SK-N-SH (cell line): ENCODE measurements at regions not wholly inside any gene's neighbourhood (a gene's known extent, or its start where the extent isn't known, plus 50 kb on each side); places are given as distances from the start of the nearest gene placed in this dataset.
A peak's percentile ranks its signal among the peaks of the same experiment; 100 is the strongest.
"Not testable (repeated sequence)": the region's sequence is repeated elsewhere in the genome, so short reads cannot be mapped to it uniquely, and the experiment has no call there.

Source experiments
- CTCF ChIA-PET: fragments of 300-600, 350-600 bp; formaldehyde crosslinking; extraction: SDS; loops from one replicate; lab custom pipeline; 2021; lab: Yijun Ruan, JAX
- POLR2A ChIA-PET: fragments of 350-600 bp; sonication (Branson Sonifier 250); formaldehyde crosslinking; extraction: SDS; loops from one replicate; lab custom pipeline; 2020; ENCODE audit warnings: antibody characterized with exemption, inconsistent platforms; lab: Yijun Ruan, JAX
- DNase-seq: peaks from one replicate; pipeline ENCODE4 v3.0.0; 2012
- H2AFZ ChIP-seq: fragments of 200-600 bp; sonication (generic); 2 replicates; pipeline ENCODE4 v1.8.1; 2016; ENCODE audit warnings: antibody characterized with exemption, mild to moderate bottlenecking, low read depth
- H3F3A ChIP-seq: fragments of 200-600 bp; sonication (generic); replicated peaks from 2 replicates; pipeline ENCODE3; 2016; ENCODE audit warnings: antibody characterized with exemption, mild to moderate bottlenecking; ENCODE audit not compliant: insufficient read depth
- H3K27ac ChIP-seq, 2 experiments: fragments of 200-500 bp in 1 of 2; fragments of 200-600 bp in 1 of 2; sonication (Bioruptor generic) in 1 of 2; sonication (generic), shearing (Covaris generic) in 1 of 2; 2 replicates each; pipeline versions ENCODE4 v1.5.1 to v1.6.1; 2014 to 2016; ENCODE audit warnings: low read depth in 2 of 2, inconsistent platforms in 1 of 2, low read length in 1 of 2, mild to moderate bottlenecking in 1 of 2, mixed read lengths in 1 of 2
- H3K27me3 ChIP-seq: fragments of 200-600 bp; sonication (generic), shearing (Covaris generic); 2 replicates; pipeline ENCODE4 v1.6.1; 2016; ENCODE audit warnings: mixed run types; ENCODE audit not compliant: insufficient read depth
- H3K36me3 ChIP-seq, 2 experiments: fragments of 200-500 bp in 1 of 2; fragments of 200-600 bp in 1 of 2; sonication (Bioruptor generic) in 1 of 2; sonication (generic) in 1 of 2; replicated peaks in 1 of 2; 2 replicates each; pipeline versions ENCODE3 to v1.5.1; 2014 to 2016; ENCODE audit warnings: low read length in 1 of 2, mild to moderate bottlenecking in 1 of 2; ENCODE audit not compliant: insufficient read depth in 2 of 2, control insufficient read depth in 1 of 2
- H3K4me1 ChIP-seq, 2 experiments: fragments of 200-500 bp in 1 of 2; fragments of 200-600 bp in 1 of 2; sonication (Bioruptor generic) in 1 of 2; sonication (generic), shearing (Covaris generic) in 1 of 2; 2 replicates each; pipeline versions ENCODE4 v1.5.1 to v1.6.1; 2014 to 2016; ENCODE audit warnings: low read depth in 1 of 2, low read length in 1 of 2, mixed run types in 1 of 2; ENCODE audit not compliant: insufficient read depth in 2 of 2, control insufficient read depth in 1 of 2
- H3K4me2 ChIP-seq: fragments of 200-600 bp; sonication (generic), shearing (Covaris generic); 2 replicates; pipeline ENCODE4 v1.6.1; 2017; ENCODE audit warnings: mixed run types
- H3K4me3 ChIP-seq, 2 experiments: fragments of 200-500 bp in 1 of 2; fragments of 200-600 bp in 1 of 2; sonication (Bioruptor generic) in 1 of 2; sonication (generic), shearing (Covaris generic) in 1 of 2; 2 replicates each; pipeline versions ENCODE4 v1.5.1 to v1.8.1; 2014 to 2016; ENCODE audit warnings: low read depth in 2 of 2, inconsistent platforms in 1 of 2, low read length in 1 of 2, mild to moderate bottlenecking in 1 of 2, mixed read lengths in 1 of 2, moderate library complexity in 1 of 2
- H3K79me2 ChIP-seq: fragments of 200-600 bp; sonication (generic); 2 replicates; pipeline ENCODE4 v1.8.1; 2017; ENCODE audit warnings: mild to moderate bottlenecking; ENCODE audit not compliant: insufficient read depth
- H3K9ac ChIP-seq: fragments of 200-600 bp; sonication (generic); 2 replicates; pipeline ENCODE4 v1.6.1; 2017; ENCODE audit warnings: mixed run types
- H3K9me2 ChIP-seq: fragments of 200-600 bp; sonication (generic); 2 replicates; pipeline ENCODE4 v1.6.1; 2017; ENCODE audit warnings: mixed run types
- H3K9me3 ChIP-seq: fragments of 200-600 bp; sonication (generic); 2 replicates; pipeline ENCODE4 v1.6.1; 2017; ENCODE audit warnings: mixed run types, mild to moderate bottlenecking, moderate library complexity
- H4K20me1 ChIP-seq: fragments of 200-600 bp; sonication (generic); 2 replicates; pipeline ENCODE4 v1.6.1; 2017; ENCODE audit warnings: mild to moderate bottlenecking, mixed run types; ENCODE audit not compliant: insufficient read depth
- CHD2 ChIP-seq: fragments of 150-350 bp; IDR thresholded peaks from 2 replicates; pipeline ENCODE4 v1.6.1; 2018; ENCODE audit warnings: low read length; ENCODE audit not compliant: partially characterized antibody
- CTCF ChIP-seq: fragments of 200-600 bp; sonication (generic); IDR thresholded peaks from 2 replicates; pipeline ENCODE4 v1.6.1; 2017; ENCODE audit warnings: antibody characterized with exemption, mild to moderate bottlenecking, moderate library complexity
- ELF1 ChIP-seq: IDR thresholded peaks from 2 replicates; pipeline ENCODE4 v1.4.0; 2012
- FOXJ3 ChIP-seq: sonication (generic); formaldehyde crosslinking; IDR thresholded peaks from 2 replicates; pipeline ENCODE4 v1.5.1; 2020; ENCODE audit warnings: mild to moderate bottlenecking, missing genetic modification reagents
- GATA2 ChIP-seq: sonication (generic); formaldehyde crosslinking; IDR thresholded peaks from 2 replicates; pipeline ENCODE4 v1.5.0; 2020; ENCODE audit warnings: mild to moderate bottlenecking, missing genetic modification reagents
- NRF1 ChIP-seq: IDR thresholded peaks from 2 replicates; pipeline ENCODE4 v1.6.1; 2012; ENCODE audit warnings: low read depth, mild to moderate bottlenecking, low read length
- RAD21 ChIP-seq: IDR thresholded peaks from 2 replicates; pipeline ENCODE4 v1.6.1; 2012; ENCODE audit warnings: mild to moderate bottlenecking, low read length
- SMC3 ChIP-seq: IDR thresholded peaks from 2 replicates; pipeline ENCODE4 v1.6.1; 2012; ENCODE audit warnings: low read depth, low read length, improper control_type of control experiment
- ZBTB33 ChIP-seq: IDR thresholded peaks from 2 replicates; pipeline ENCODE4 v1.4.0; 2012; ENCODE audit warnings: low read depth, borderline replicate concordance
- WGBS: methylation state at CpG from one replicate; pipeline ENCODE4 v1.1.6; 2017; ENCODE audit warnings: low lambda C conversion rate; 5-methylcytosine and 5-hydroxymethylcytosine counted together

- Histone ChIP-seq H2AFZ (no peak overlapping the region), H3K27ac (no peak overlapping the region), H3K4me1 (no peaks in the 10 kb centered on the region), H3K4me2 (no peak overlapping the region), H3K9ac (no peak overlapping the region), H4K20me1 (no peaks in the 10 kb centered on the region), H3K79me2 (no peaks in the 10 kb centered on the region), H3K4me3 (no peak overlapping the region), H3K27me3 (no peaks in the 10 kb centered on the region), H3K9me2 (no peaks in the 10 kb centered on the region), H3F3A (no peaks in the 10 kb centered on the region), H3K9me3 (no peaks in the 10 kb centered on the region), H3K36me3 (no peaks in the 10 kb centered on the region)
- 39% methylated on average over 6 of the region's 6 CpGs for WGBS
- TF ChIP-seq CHD2 (no peak), RAD21 (no peak), GATA2 (CRISPR knock-in tag) (no peak), ZBTB33 (no peak), SMC3 (no peak), CTCF (peak; percentile 20; the same call in 1 of the 2 replicates)
- ChIA-PET POLR2A (no interaction called here), CTCF (no interaction called here)
- DNase-seq: no peak
Observed at GRCh38 chr2:53028746-53029423, 738.7 kb upstream of the CHAC2 start.

GRCh38 chr2:53028225-53028624 is 739.4 kb upstream of the CHAC2 start:
- Histone ChIP-seq H3K9ac (no peak overlapping the region), H3K9me2 (no peaks in the 10 kb centered on the region), H3K9me3 (no peaks in the 10 kb centered on the region), H3K27me3 (no peaks in the 10 kb centered on the region), H4K20me1 (no peaks in the 10 kb centered on the region), H3K4me3 (no peak overlapping the region), H3K4me2 (no peak overlapping the region), H3K36me3 (no peaks in the 10 kb centered on the region), H2AFZ (no peak overlapping the region), H3K79me2 (no peaks in the 10 kb centered on the region), H3K4me1 (no peaks in the 10 kb centered on the region), H3F3A (no peaks in the 10 kb centered on the region), H3K27ac (no peak overlapping the region)
- TF ChIP-seq NRF1: no peak
- TF ChIP-seq ELF1: no peak
- no peak for TF ChIP-seq GATA2 (CRISPR knock-in tag)
- TF ChIP-seq FOXJ3 (CRISPR knock-in tag): no peak
- ChIA-PET POLR2A (no interaction called here), CTCF (no interaction called here)
- no peak for DNase-seq

GRCh38 chr2:53022248-53022647 is 745.4 kb upstream of the CHAC2 start:
- POLR2A ChIA-PET, H3K4me2 ChIP-seq, H3K4me3 ChIP-seq, H3F3A ChIP-seq, DNase-seq, H3K79me2 ChIP-seq, H3K4me1 ChIP-seq, CTCF ChIA-PET, H3K9ac ChIP-seq, H3K9me3 ChIP-seq, H3K27ac ChIP-seq, H3K9me2 ChIP-seq, H3K27me3 ChIP-seq, H3K36me3 ChIP-seq, H2AFZ ChIP-seq, H4K20me1 ChIP-seq: not testable (repeated sequence)
- 23% methylated on average over 4 of the region's 4 CpGs for WGBS
